IMR-90 (cell line): ENCODE measurements at regions not wholly inside any gene's neighbourhood (a gene's known extent, or its start where the extent isn't known, plus 50 kb on each side); places are given as distances from the start of the nearest gene placed in this dataset.
A peak's percentile ranks its signal among the peaks of the same experiment; 100 is the strongest.

Experiments
- ATAC-seq: fragments of 200-7000 bp; cut with Tn5 transposase; 2 replicates; pipeline ENCODE4 v1.9.1; 2020; ENCODE audit warnings: low read depth, mild to moderate bottlenecking, moderate library complexity
- BruUV-seq: library from RNA; stranded (reverse); fragments of 400-500 nt; replicated peaks from 2 replicates; lab custom pipeline; 2021; lab: Mats Ljungman, UMichigan
- CTCF ChIA-PET: fragments of 300-600 bp; formaldehyde crosslinking; extraction: SDS; loops from one replicate; lab custom pipeline; 2021; ENCODE audit warnings: antibody characterized with exemption; lab: Yijun Ruan, JAX
- POLR2A ChIA-PET: fragments of 300-600 bp; sonication (Branson Sonifier 250); formaldehyde crosslinking; loops from one replicate; lab custom pipeline; 2022; ENCODE audit warnings: antibody characterized with exemption; ENCODE audit not compliant: unreplicated experiment; lab: Charles Lee
- DNase-seq: peaks from one replicate; pipeline ENCODE4 v3.0.0; 2013
- H2AFZ ChIP-seq: replicated peaks from 2 replicates; pipeline ENCODE3; 2013; ENCODE audit warnings: low read length, mild to moderate bottlenecking; ENCODE audit not compliant: poor library complexity
- H2AK5ac ChIP-seq: 2 replicates; pipeline ENCODE4 v1.6.1; 2013; ENCODE audit warnings: low read depth, low read length, inconsistent platforms
- H2AK9ac ChIP-seq: replicated peaks from 2 replicates; pipeline ENCODE3; 2013; ENCODE audit warnings: mild to moderate bottlenecking, low read depth, low read length, moderate library complexity; ENCODE audit not compliant: poor library complexity
- H2BK120ac ChIP-seq: 2 replicates; pipeline ENCODE4 v1.6.1; 2013; ENCODE audit warnings: low read depth, low read length, inconsistent platforms
- H2BK15ac ChIP-seq: 3 replicates; pipeline ENCODE4 v1.6.1; 2013; ENCODE audit warnings: low read depth, low read length, inconsistent platforms
- H2BK20ac ChIP-seq: 2 replicates; pipeline ENCODE4 v1.6.1; 2013; ENCODE audit warnings: low read depth, mild to moderate bottlenecking, inconsistent platforms, low read length, moderate library complexity
- H2BK5ac ChIP-seq: 2 replicates; pipeline ENCODE4 v1.6.1; 2013; ENCODE audit warnings: mild to moderate bottlenecking, low read depth, low read length, inconsistent platforms; ENCODE audit not compliant: poor library complexity, severe bottlenecking
- H3K14ac ChIP-seq: replicated peaks from 2 replicates; pipeline ENCODE4 v1.6.1; 2013; ENCODE audit warnings: low read depth, low read length, inconsistent platforms
- H3K18ac ChIP-seq: 2 replicates; pipeline ENCODE4 v1.6.1; 2013; ENCODE audit warnings: low read depth, low read length, control low read depth
- H3K23ac ChIP-seq: 2 replicates; pipeline ENCODE4 v1.6.1; 2013; ENCODE audit warnings: low read depth, low read length, inconsistent platforms
- H3K27ac ChIP-seq: 2 replicates; pipeline ENCODE4 v1.5.1; 2013; ENCODE audit warnings: mild to moderate bottlenecking, control low read depth, low read length; ENCODE audit not compliant: insufficient read depth
- H3K27me3 ChIP-seq: 2 replicates; pipeline ENCODE4 v1.6.1; 2013; ENCODE audit warnings: low read length; ENCODE audit not compliant: control insufficient read depth, insufficient read depth
- H3K36me3 ChIP-seq: 2 replicates; pipeline ENCODE4 v1.6.1; 2013; ENCODE audit warnings: low read length, mixed read lengths; ENCODE audit not compliant: control insufficient read depth, insufficient read depth
- H3K4ac ChIP-seq: 2 replicates; pipeline ENCODE4 v1.6.1; 2013; ENCODE audit warnings: low read depth, low read length, inconsistent platforms
- H3K4me1 ChIP-seq: 2 replicates; pipeline ENCODE4 v1.6.1; 2013; ENCODE audit warnings: low read length, mixed read lengths; ENCODE audit not compliant: control insufficient read depth, insufficient read depth
- H3K4me2 ChIP-seq: 2 replicates; pipeline ENCODE4 v1.6.1; 2013; ENCODE audit warnings: low read depth, mild to moderate bottlenecking, control low read depth, low read length, moderate library complexity
- H3K4me3 ChIP-seq: 2 replicates; pipeline ENCODE4 v1.5.1; 2013; ENCODE audit warnings: low read depth, mild to moderate bottlenecking, control low read depth, low read length, moderate library complexity; ENCODE audit not compliant: insufficient read depth
- H3K56ac ChIP-seq: 2 replicates; pipeline ENCODE4 v1.6.1; 2013; ENCODE audit warnings: low read length, inconsistent platforms; ENCODE audit not compliant: insufficient read depth; ENCODE audit errors: extremely low read depth
- H3K79me1 ChIP-seq, 2 experiments: 2 replicates each; pipeline ENCODE4 v1.6.1; 2013; ENCODE audit warnings: low read length in 2 of 2, inconsistent platforms in 1 of 2, low read depth in 1 of 2
- H3K9ac ChIP-seq: 2 replicates; pipeline ENCODE4 v1.6.1; 2013; ENCODE audit warnings: low read depth, low read length, control low read depth
- H3K9me1 ChIP-seq: 2 replicates; pipeline ENCODE4 v1.6.1; 2013; ENCODE audit warnings: low read length, inconsistent platforms; ENCODE audit not compliant: insufficient read depth
- H3K9me3 ChIP-seq: 2 replicates; pipeline ENCODE4 v1.6.1; 2013; ENCODE audit warnings: low read length; ENCODE audit not compliant: control insufficient read depth, insufficient read depth
- H4K20me1 ChIP-seq: 2 replicates; pipeline ENCODE4 v1.6.1; 2013; ENCODE audit warnings: low read length, inconsistent platforms; ENCODE audit not compliant: insufficient read depth
- H4K5ac ChIP-seq: 2 replicates; pipeline ENCODE4 v1.6.1; 2013; ENCODE audit warnings: mild to moderate bottlenecking, low read depth, low read length, control low read depth
- H4K8ac ChIP-seq, 2 experiments: 2 replicates each; pipeline ENCODE4 v1.6.1; 2013; ENCODE audit warnings: low read depth in 2 of 2, low read length in 2 of 2, control low read depth in 1 of 2, inconsistent platforms in 1 of 2
- H4K91ac ChIP-seq: 2 replicates; pipeline ENCODE4 v1.6.1; 2013; ENCODE audit warnings: low read depth, low read length, inconsistent platforms; ENCODE audit not compliant: insufficient read depth
- CEBPB ChIP-seq: IDR thresholded peaks from 2 replicates; pipeline ENCODE4 v1.6.1; 2012; ENCODE audit warnings: low read depth, low read length, improper control_type of control experiment
- POLR2A ChIP-seq: IDR thresholded peaks from 2 replicates; pipeline ENCODE4 v1.6.1; 2012; ENCODE audit warnings: mild to moderate bottlenecking, low read depth, low read length
- RAD21 ChIP-seq: IDR thresholded peaks from 2 replicates; pipeline ENCODE4 v1.6.1; 2012; ENCODE audit warnings: low read length, improper control_type of control experiment
- RCOR1 ChIP-seq: IDR thresholded peaks from 2 replicates; pipeline ENCODE4 v1.6.1; 2012; ENCODE audit warnings: mild to moderate bottlenecking, low read length, improper control_type of control experiment; ENCODE audit not compliant: insufficient replicate concordance
- RFX5 ChIP-seq: IDR thresholded peaks from 2 replicates; pipeline ENCODE4 v1.8.0; 2012; ENCODE audit warnings: low read depth, mild to moderate bottlenecking, low read length, moderate library complexity
- SMC3 ChIP-seq: fragments of 150-350 bp; IDR thresholded peaks from 2 replicates; pipeline ENCODE4 v1.6.1; 2016; ENCODE audit warnings: low read depth, mild to moderate bottlenecking, antibody characterized with exemption, low read length, moderate library complexity
- WGBS, 2 experiments: methylation state at CpG; one replicate each; pipeline versions ENCODE4 v1.1.5 to v1.1.7; 2013; ENCODE audit warnings: missing lambda C conversion rate in 2 of 2; ENCODE audit not compliant: insufficient read length in 1 of 2; ENCODE audit errors: extremely low coverage in 2 of 2; 5-methylcytosine and 5-hydroxymethylcytosine counted together
- dilution Hi-C: fragments of 300-500 bp; cut with HindIII; formaldehyde crosslinking; loops from one replicate; pipeline ENCODE4 v1.14.3; 2018; ENCODE audit warnings: low sequenced_read_pairs; ENCODE audit not compliant: unreplicated experiment
- in situ Hi-C: fragments of 300-500 bp; cut with MboI; formaldehyde crosslinking; loops from 3 replicates; pipeline ENCODE4 v1.14.3; 2019; ENCODE audit warnings: low sequenced_read_pairs, inconsistent platforms, mixed read lengths
- intact Hi-C: fragments of 100-400 bp; cut with micrococcal nuclease; formaldehyde crosslinking; loops from 2 replicates; pipeline ENCODE4 v1.10.0; 2022

DNA sequence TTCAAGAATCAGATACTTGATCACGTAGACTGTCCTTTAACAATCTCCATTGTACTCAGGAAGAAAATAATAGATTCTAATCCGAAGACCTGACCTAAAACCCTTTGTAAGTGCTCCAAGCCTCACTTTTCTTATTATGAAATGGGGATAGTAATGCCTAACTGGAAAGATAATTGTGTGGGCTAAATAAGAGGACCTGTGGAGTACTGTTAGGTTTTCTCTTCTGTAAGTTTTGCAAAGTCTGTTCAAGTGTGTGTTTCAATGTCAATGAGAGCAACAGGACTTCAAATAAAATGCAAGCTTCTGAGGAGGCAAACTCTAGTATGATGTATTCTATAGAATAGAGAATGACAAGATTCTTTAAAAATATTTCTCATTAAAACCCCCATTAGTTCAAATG is 348.6 kb downstream of the USP25 start:
- H3K23ac ChIP-seq = no peak overlapping the region
- intact Hi-C loops (loop anchor here (5.0 kb wide), 1 partner anchor 76 kb away; no protein-coding TSS in a partner anchor), dilution Hi-C loops (no loop called here), in situ Hi-C loops (no loop called here)
- no peaks in the 10 kb centered on the region for H3K36me3 ChIP-seq
- H3K9ac ChIP-seq = no peak overlapping the region
- no TSS peak for BruUV-seq
- TF ChIP-seq CEBPB (no peak), RAD21 (no peak), SMC3 (no peak), POLR2A (no peak), RCOR1 (no peak), RFX5 (no peak)
- no peak overlapping the region for H4K5ac ChIP-seq
- H4K20me1 ChIP-seq = no peaks in the 10 kb centered on the region
- H3K9me3 ChIP-seq = no peaks in the 10 kb centered on the region
- DNase-seq = no peak
- H3K27me3 ChIP-seq = no peaks in the 10 kb centered on the region
- H3K4me2 ChIP-seq = no peak overlapping the region
- no peak overlapping the region for H2BK15ac ChIP-seq
- no peak overlapping the region for H4K8ac ChIP-seq
- no peak overlapping the region for H2AK5ac ChIP-seq
- no peaks in the 10 kb centered on the region for H3K79me1 ChIP-seq
- no peak for ATAC-seq
- CTCF ChIA-PET = no interaction called here
- H3K18ac ChIP-seq = peak overlapping the region; percentile 51; the same call in 1 of the 2 replicates
- WGBS, 2 experiments = no CpG with 5 or more reads among the region's 2 CpGs
- H2BK20ac ChIP-seq = no peak overlapping the region
- H2AK9ac ChIP-seq = no peak overlapping the region
- H3K4ac ChIP-seq = no peak overlapping the region
- no peak overlapping the region for H2BK5ac ChIP-seq
- H3K14ac ChIP-seq = no peak overlapping the region
- H2AFZ ChIP-seq = no peak overlapping the region
- H2BK120ac ChIP-seq = no peak overlapping the region
- H3K9me1 ChIP-seq = no peaks in the 10 kb centered on the region
- no peak overlapping the region for H3K4me3 ChIP-seq
- H3K56ac ChIP-seq = no peak overlapping the region
- no peak overlapping the region for H4K91ac ChIP-seq
- POLR2A ChIA-PET = no interaction called here
- no peak overlapping the region for H3K27ac ChIP-seq
- H3K4me1 ChIP-seq = no peaks in the 10 kb centered on the region
